K562 (cell line): ENCODE measurements at regions not wholly inside any gene's neighbourhood (a gene's known extent, or its start where the extent isn't known, plus 50 kb on each side); places are given as distances from the start of the nearest gene placed in this dataset.

ENCODE experiments used
- JUN ChIP-seq, 2 experiments: sonication (generic) in 1 of 2; formaldehyde crosslinking in 1 of 2; IDR thresholded peaks; 2 replicates each; pipeline versions ENCODE4 v1.6.1 to v1.8.0; 2012 to 2022; ENCODE audit warnings: borderline replicate concordance in 2 of 2, mild to moderate bottlenecking in 2 of 2, improper control_type of control experiment in 1 of 2, low read depth in 1 of 2, low read length in 1 of 2, missing genetic modification reagents in 1 of 2
- KAT8 ChIP-seq: fragments of 450-650 bp; IDR thresholded peaks from 2 replicates; pipeline ENCODE4 v1.6.1; 2016; ENCODE audit warnings: low read depth, mild to moderate bottlenecking
- MEIS2 ChIP-seq: fragments of 450-650 bp; IDR thresholded peaks from 2 replicates; pipeline ENCODE4 v1.6.1; 2014; ENCODE audit warnings: mild to moderate bottlenecking; ENCODE audit not compliant: partially characterized antibody
- NFE2 ChIP-seq: IDR thresholded peaks from 2 replicates; pipeline ENCODE4 v1.6.1; 2014; ENCODE audit warnings: antibody characterized with exemption, low read depth
- NFE2L1 ChIP-seq: fragments of 450-650 bp; IDR thresholded peaks from 2 replicates; pipeline ENCODE4 v1.6.1; 2016; ENCODE audit warnings: missing genetic modification characterization, low read depth, mild to moderate bottlenecking, missing compliant biosample characterization, moderate library complexity, borderline replicate concordance
- NR3C1 ChIP-seq: sonication (generic); formaldehyde crosslinking; IDR thresholded peaks from 2 replicates; pipeline ENCODE4 v1.8.1; 2022; ENCODE audit warnings: missing genetic modification reagents
- TCF7 ChIP-seq: sonication (generic); IDR thresholded peaks from 2 replicates; pipeline ENCODE4 v1.6.1; 2016; ENCODE audit warnings: antibody characterized with exemption, borderline replicate concordance
- ZNF311 ChIP-seq: fragments of 250-450 bp; sonication (Bioruptor Pico); IDR thresholded peaks from 2 replicates; pipeline ENCODE4 v1.4.0; 2020; ENCODE audit warnings: mild to moderate bottlenecking, moderate library complexity
- ZNF589 ChIP-seq: fragments of 200-800 bp; sonication (Bioruptor generic); IDR thresholded peaks from 2 replicates; pipeline ENCODE4 v1.6.1; 2016; ENCODE audit warnings: low read depth, missing genetic modification characterization, missing compliant biosample characterization
- TF ChIP-seq, protein P1 (sequence below), 3 experiments: IDR thresholded peaks in 2 of 3; conservative IDR thresholded peaks in 1 of 3; 2 replicates each; pipeline ENCODE4 v1.5.1; 2011 to 2012; ENCODE audit warnings: low read length in 3 of 3, mild to moderate bottlenecking in 3 of 3, control low read depth in 2 of 3, improper control_type of control experiment in 1 of 3, inconsistent platforms in 1 of 3, low read depth in 1 of 3, mixed read lengths in 1 of 3, moderate library complexity in 1 of 3; ENCODE audit not compliant: insufficient read depth in 2 of 3
- TF ChIP-seq, protein P2 (sequence below): sonication (generic); formaldehyde crosslinking; IDR thresholded peaks from 2 replicates; pipeline ENCODE4 v1.9.0; 2022; ENCODE audit warnings: mild to moderate bottlenecking, missing genetic modification reagents
- TF ChIP-seq, protein P3 (sequence below): sonication (generic); formaldehyde crosslinking; IDR thresholded peaks from 2 replicates; pipeline ENCODE4 v1.8.1; 2023; ENCODE audit warnings: mild to moderate bottlenecking, missing genetic modification reagents

DNA sequence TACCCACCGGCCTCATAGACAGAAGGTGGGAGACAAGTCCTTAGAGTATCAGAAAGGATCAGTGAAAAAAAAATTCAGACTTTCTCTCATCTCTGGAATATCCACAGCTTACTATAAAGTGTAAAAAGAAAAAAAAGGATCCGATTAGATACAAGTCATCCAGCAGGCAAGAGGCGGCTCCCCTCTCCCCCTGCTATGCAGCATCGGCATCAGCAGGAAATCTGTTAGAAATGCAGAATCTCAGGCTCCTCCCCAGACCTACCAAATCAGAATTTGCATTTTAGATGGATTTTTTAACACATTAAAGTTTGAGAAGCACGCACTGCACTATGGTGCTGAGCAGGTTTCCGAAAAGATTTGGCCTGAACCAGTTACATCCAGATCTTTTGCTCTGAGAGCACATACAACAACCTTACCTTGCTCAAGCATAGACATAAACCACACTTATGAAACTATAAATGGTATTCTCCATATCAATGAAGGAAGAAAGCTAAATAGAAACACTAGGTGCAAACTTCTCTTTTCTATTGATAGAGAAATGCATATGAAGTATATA, 117.0 kb upstream of the POU3F2 start:
- TF ChIP-seq JUN (IDR thresholded peaks at IDR 0.05; ENCODE audit: borderline replicate concordance, low read depth, low read length) (no peak), JUN (CRISPR knock-in tag; IDR thresholded peaks at IDR 0.05; ENCODE audit: borderline replicate concordance) (no peak), ZNF311 (CRISPR knock-in tag) (no peak), NR3C1 (CRISPR knock-in tag) (no peak), TCF7 (no peak), NFE2 (no peak), KAT8 (no peak), NFE2L1 (tag) (no peak), ZNF589 (CRISPR knock-in tag) (no peak), MEIS2 (no peak)
- TF ChIP-seq, protein P1, sequence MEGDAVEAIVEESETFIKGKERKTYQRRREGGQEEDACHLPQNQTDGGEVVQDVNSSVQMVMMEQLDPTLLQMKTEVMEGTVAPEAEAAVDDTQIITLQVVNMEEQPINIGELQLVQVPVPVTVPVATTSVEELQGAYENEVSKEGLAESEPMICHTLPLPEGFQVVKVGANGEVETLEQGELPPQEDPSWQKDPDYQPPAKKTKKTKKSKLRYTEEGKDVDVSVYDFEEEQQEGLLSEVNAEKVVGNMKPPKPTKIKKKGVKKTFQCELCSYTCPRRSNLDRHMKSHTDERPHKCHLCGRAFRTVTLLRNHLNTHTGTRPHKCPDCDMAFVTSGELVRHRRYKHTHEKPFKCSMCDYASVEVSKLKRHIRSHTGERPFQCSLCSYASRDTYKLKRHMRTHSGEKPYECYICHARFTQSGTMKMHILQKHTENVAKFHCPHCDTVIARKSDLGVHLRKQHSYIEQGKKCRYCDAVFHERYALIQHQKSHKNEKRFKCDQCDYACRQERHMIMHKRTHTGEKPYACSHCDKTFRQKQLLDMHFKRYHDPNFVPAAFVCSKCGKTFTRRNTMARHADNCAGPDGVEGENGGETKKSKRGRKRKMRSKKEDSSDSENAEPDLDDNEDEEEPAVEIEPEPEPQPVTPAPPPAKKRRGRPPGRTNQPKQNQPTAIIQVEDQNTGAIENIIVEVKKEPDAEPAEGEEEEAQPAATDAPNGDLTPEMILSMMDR (IDR thresholded peaks at IDR 0.05 in 2 of 3, conservative IDR thresholded peaks at IDR 0.05 in 1 of 3; ENCODE audit: insufficient read depth in 2 of 3, low read depth in 1 of 3, low read length in 3 of 3), result no peak
- TF ChIP-seq, protein P2, sequence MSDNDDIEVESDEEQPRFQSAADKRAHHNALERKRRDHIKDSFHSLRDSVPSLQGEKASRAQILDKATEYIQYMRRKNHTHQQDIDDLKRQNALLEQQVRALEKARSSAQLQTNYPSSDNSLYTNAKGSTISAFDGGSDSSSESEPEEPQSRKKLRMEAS (CRISPR knock-in tag), result no peak
- TF ChIP-seq, protein P3, sequence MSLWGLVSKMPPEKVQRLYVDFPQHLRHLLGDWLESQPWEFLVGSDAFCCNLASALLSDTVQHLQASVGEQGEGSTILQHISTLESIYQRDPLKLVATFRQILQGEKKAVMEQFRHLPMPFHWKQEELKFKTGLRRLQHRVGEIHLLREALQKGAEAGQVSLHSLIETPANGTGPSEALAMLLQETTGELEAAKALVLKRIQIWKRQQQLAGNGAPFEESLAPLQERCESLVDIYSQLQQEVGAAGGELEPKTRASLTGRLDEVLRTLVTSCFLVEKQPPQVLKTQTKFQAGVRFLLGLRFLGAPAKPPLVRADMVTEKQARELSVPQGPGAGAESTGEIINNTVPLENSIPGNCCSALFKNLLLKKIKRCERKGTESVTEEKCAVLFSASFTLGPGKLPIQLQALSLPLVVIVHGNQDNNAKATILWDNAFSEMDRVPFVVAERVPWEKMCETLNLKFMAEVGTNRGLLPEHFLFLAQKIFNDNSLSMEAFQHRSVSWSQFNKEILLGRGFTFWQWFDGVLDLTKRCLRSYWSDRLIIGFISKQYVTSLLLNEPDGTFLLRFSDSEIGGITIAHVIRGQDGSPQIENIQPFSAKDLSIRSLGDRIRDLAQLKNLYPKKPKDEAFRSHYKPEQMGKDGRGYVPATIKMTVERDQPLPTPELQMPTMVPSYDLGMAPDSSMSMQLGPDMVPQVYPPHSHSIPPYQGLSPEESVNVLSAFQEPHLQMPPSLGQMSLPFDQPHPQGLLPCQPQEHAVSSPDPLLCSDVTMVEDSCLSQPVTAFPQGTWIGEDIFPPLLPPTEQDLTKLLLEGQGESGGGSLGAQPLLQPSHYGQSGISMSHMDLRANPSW, result no peak
